ENCODE measurements at regions not wholly inside any gene's neighbourhood (a gene's known extent, or its start where the extent isn't known, plus 50 kb on each side); places are given as distances from the start of the nearest gene placed in this dataset.

GRCh38 chr17:73820686-73821448, 176.6 kb upstream of the SDK2 start:
- DNase-seq, result no peak

GRCh38 chr17:73821665-73822064, 177.4 kb upstream of the SDK2 start:
- no peak for DNase-seq

GRCh38 chr17:73822371-73822770, 178.1 kb upstream of the SDK2 start:
- DNase-seq, result no peak

GRCh38 chr17:73823684-73824083, 179.4 kb upstream of the SDK2 start:
- no peak for DNase-seq

GRCh38 chr17:73824321-73824720, 180.1 kb upstream of the SDK2 start:
- no peak for DNase-seq

GRCh38 chr17:73826181-73826871, 182.1 kb upstream of the SDK2 start:
- no peak for DNase-seq

GRCh38 chr17:73826872-73827228, 182.6 kb upstream of the SDK2 start:
- DNase-seq, result no peak

GRCh38 chr17:73827627-73828291, 183.5 kb upstream of the SDK2 start:
- DNase-seq, result no peak

GRCh38 chr17:73829676-73830280, 185.5 kb upstream of the SDK2 start:
- DNase-seq, result no peak

GRCh38 chr17:73831699-73832098, 187.5 kb upstream of the SDK2 start:
- no peak for DNase-seq

- no peak for DNase-seq
Observed at GRCh38 chr17:73833775-73834488, 189.7 kb upstream of the SDK2 start.

- DNase-seq, result no peak
Observed at GRCh38 chr17:73834684-73835343, 190.6 kb upstream of the SDK2 start.

GRCh38 chr17:73835605-73836004, 191.4 kb upstream of the SDK2 start:
- DNase-seq, result no peak

GRCh38 chr17:73838815-73839214, 194.6 kb upstream of the SDK2 start:
- no peak for DNase-seq

GRCh38 chr17:73840829-73841228, 196.6 kb upstream of the SDK2 start:
- no peak for DNase-seq

- no peak for DNase-seq
Observed at GRCh38 chr17:73841431-73842060, 197.3 kb upstream of the SDK2 start.

- DNase-seq, result no peak
Observed at GRCh38 chr17:73847952-73848351, 203.7 kb upstream of the SDK2 start.

- no peak for DNase-seq
Observed at GRCh38 chr17:73850426-73850825, 206.2 kb upstream of the SDK2 start.

GRCh38 chr17:73851091-73851490, 206.8 kb upstream of the SDK2 start:
- no peak for DNase-seq

GRCh38 chr17:73851921-73852320, 207.7 kb upstream of the SDK2 start:
- no peak for DNase-seq

- no peak for DNase-seq
Observed at GRCh38 chr17:73855720-73856333, 211.6 kb upstream of the SDK2 start.
